ENCODE measurements at regions not wholly inside any gene's neighbourhood (a gene's known extent, or its start where the extent isn't known, plus 50 kb on each side); places are given as distances from the start of the nearest gene placed in this dataset.
A peak's percentile ranks its signal among the peaks of the same experiment; 100 is the strongest.
"Not testable (repeated sequence)": the region's sequence is repeated elsewhere in the genome, so short reads cannot be mapped to it uniquely, and the experiment has no call there.

DNA sequence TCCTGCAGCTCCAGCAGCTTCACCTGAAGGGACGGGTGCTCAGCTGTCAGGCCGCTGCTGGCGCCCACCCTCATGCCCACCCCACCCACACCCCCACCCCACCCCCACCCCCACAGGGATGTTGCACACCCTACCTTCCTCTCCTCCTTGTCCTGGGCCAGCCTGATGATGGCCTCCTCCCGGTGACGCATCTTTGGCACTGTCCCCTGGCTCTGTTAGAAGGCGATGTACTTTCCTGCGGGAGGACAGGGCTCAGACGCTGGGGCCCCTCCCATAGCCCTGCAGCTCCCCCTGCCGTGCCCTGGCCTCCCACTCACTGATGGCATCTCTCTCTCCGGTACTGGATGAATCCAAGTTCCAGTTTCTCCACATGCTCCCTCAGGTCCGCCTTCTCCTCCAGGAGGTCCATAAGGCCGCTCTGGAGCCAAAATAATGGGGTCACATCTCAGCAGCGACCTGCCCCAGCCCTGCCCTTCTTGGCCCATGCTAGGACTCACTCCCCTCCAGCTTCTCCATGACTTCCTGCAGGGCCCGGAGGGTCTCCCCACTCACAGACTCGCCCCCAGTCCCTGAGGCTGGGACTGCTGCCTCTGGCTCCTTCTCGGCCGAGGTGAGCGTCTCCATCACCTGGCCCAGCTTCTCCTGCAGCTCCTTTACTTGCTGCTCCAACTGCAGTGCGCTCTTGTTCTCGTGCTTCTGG, 55.2 kb downstream of the GOLGA8B start:
- DNase-seq, result not testable (repeated sequence)

DNA sequence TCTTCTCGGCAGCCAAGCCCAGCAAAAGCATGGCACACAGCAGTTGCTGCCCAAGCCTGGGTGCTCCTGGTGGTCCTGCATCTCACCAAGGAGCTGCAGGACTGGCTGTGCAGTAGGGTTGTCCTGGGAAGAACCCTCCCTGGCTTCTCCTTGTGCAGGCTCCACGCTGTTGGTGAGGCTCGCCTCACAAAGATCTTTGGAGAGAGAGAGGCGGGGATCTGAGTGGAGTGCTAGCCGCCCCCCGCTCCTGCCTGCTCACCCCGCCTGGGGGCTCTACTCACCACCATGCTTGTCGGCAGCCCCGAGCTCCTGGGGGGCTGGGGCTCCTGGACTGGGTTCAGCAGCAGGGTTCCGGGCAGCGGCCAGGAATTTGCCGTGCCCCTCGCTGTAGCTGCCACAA, 55.8 kb downstream of the GOLGA8B start:
- DNase-seq, result not testable (repeated sequence)

DNA sequence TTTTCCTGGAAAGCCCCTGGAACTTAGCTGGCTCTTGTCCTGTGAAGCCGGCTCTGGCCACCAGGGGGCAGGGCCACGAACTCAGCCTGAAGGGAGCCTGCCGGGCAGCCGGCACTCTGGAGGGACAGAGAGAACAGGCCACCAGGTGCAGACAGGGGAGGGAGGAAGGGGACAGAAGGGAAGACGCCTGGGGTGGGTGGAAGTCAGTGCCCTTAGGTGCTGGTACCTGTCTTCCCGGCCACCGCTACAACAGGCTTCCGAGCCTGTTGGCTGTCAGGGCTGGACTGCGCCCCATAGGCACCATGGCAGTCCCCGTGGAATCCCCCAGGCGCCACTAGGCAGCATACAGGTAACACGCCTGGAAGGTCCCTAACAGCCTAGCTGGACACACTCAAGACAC, 59.6 kb downstream of the GOLGA8B start:
- DNase-seq, result not testable (repeated sequence)

DNA sequence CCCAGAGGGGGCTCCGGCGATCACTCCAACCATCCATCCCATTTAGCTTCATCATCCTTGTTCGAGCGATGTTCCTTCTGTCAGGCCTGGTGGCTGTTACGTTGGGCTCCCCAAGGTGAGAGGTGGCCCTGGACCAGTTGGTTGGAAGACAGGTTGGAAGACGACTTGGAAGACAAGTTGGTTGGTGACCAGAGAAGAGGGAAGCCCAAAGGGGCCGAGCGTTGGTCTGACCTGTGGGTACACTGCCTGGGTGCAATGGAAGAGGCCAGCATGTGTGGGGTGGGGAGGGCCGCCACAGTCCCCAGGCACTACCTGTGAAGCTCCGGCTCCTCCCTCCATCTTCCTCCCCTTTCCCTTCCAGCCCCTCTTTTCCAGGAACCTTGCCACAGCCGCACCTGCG, 60.9 kb downstream of the GOLGA8B start:
- not testable (repeated sequence) for DNase-seq

DNA sequence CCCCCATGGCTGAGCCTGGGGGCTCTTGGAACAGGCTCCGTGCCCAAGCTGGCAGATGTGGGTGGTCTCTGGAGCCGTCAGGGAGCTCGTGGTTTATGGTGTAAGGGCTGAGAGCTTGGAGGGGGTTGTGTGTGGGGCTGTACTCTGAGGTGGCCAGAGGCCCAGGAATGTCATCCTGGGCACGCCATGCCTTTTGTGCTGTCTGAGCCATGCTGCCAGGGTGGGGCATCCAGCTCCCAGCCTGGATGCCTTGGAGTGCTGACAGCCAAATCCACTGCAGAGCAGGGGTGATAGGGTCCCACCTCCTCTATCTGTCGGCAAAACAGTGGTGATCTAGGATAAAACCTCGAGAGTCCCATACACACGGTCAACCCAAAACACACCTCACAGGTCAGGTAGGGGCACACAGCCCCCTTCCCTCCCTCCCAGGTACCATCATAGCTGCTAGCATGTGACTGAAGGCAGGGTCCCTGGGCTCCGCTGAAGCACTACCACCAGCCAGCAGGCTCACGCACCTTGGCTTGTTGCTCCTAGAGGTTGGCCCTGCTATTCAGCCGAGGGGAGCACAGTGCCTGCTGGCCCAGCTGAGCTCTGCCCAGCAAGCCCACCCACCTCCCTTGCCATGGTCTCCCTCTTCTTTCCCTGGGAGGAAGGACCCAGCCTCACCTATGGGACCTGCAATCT, 61.5 kb downstream of the GOLGA8B start:
- not testable (repeated sequence) for DNase-seq

DNA sequence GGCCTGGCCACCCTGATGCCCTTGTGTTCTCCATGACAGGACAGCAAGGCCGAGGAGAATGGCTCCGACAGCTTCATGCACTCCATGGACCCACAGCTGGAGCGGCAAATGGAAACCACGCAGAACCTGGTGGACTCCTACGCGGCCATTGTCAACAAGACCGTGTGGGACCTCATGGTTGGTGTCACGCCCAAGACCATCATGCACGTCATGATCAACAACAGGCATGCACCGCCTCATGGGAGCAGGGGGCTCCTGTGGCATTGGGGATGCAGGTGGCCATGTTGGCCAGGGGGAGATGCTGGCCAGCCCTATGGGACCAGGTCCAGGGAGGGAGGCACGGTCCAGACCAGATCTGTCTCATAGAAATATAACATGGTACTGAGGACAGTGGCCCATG, 62.9 kb downstream of the GOLGA8B start:
- no peak for DNase-seq

DNA sequence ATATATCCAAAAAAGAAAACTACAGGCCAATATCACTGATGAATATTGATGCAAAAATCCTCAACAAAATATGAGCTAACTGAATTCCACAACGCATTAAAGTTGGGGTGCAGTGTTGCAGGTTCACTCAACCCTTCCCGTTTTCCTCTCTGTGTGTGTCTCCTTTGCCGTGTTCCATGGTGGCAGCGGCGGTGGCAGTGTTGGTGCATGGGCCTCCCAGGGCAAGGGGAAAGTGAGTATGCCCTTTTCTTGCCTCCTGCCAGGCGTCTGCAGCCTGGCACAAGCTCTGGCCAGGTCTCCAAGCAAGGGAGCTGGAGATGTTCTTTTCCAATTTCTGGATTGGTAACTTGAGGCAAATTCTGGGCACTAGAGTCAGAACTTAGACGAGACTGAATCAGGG, 63.4 kb downstream of the GOLGA8B start:
- DNase-seq, result not testable (repeated sequence)

DNA sequence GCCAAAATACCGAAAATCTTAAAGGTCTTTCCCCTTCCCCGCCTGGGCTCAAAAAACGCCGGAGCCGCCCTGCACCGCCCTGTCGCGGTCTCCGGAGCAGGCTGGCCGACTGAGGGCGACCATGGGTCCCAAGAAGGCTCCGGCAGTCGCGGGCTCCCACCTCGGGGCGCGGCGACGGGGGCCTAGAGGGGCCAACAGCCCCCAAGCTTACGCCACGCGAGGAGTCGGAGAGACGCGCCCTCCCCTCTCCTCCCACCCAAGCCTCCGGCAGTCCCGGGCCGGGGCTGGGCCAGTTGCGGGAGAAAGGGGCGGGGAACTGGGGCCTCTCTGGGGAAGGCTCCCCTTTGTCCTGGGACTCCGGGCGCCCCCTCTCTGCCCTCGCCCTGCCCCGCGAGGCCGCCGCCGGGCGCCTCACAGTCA, 69.2 kb downstream of the GOLGA8B start:
- peak; percentile 7 for DNase-seq

DNA sequence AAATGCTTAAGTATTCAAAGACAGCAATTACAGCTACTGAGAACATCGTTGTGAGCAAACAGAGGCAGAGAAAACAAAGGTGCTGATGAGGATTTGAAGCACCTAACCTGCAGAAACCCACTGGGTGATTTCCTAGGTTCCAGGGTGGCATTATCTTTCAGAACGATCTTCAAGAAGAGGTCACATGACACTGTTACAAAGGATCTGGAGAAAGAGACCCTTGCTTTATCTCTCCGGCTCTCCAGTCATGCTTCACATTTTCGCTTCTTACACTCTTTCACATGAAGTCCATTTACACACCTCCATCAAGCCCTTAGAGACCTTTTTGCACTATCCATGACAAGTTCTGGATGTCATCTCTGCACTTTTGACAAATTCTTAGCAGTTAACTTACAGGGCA, 70.8 kb downstream of the GOLGA8B start:
- DNase-seq, result no peak

DNA sequence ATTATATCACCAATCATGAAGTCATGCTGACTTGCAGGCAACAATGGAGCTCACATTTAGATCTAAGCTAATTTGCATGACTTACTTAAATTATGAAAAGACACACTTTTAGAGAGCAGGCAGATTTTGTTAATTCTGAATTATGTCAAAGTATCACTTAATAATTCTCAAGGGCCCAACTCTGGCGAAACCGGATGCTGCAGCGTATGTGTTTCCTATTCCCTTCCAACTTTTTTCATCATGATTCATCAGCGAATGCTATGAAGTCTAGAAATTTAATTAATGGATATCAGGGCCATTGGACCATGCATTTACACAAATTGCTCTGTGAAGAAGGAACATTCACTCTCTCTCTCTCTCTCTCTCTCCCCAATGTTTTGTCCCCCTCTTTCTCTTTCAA, 63.5 kb upstream of the GOLGA8A start:
- no peak for DNase-seq

DNA sequence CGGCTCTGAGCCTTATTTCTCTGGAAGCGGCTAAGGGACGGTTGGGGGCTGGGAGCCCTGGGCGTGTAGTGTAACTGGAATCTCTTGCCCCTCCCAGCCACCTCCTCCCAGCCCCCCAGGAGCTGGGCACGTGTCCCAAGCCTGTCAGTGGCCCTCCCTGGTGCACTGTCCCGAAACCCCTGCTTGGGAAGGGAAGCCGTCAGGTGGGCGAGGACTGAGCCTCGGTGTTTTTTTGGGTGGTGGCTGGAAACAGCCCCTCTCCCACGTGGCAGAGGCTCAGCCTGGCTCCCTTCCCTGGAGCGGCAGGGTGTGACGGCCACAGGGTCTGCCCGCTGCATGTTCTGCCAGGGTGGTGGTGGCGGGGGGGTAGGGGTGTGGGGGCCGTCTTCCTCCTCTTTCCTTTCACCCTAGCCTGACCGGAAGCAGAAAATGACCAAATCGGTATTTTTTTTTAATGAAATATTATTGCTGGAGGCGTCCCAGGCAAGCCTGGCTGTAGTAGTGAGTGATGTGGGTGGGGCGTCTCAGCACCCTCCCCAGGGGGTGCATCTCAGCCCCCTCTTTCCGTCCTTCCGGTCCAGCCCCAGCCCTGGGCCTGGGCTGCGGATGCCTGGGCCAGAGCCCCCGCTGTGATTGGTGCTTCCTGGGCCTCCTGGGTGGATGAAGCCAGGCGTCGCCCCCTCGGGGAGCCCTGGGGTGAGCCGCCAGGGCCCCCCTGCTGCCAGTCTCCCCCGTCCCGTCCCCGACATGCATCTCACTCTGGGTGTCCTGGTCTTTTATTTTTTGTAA, 58.8 kb upstream of the GOLGA8A start:
- DNase-seq, result no peak

DNA sequence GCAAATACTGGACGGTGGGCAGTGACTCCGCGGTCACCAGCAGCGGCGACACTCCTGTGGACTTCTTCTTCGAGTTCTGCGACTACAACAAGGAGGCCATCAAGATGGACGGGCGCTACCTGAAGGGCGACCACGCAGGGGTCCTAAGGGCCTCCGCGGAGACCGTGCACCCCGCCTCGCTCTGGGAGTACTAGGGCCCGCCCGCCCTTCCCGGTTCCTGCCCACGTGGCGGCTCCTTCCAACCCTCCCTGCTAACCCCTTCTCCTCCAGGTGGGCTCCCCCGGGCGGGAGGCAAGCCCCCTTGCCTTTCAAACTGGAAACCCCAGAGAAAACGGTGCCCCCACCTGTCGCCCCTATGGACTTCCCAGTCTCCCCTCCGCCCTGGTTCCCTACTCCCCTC, 58.1 kb upstream of the GOLGA8A start:
- not testable (repeated sequence) for DNase-seq

DNA sequence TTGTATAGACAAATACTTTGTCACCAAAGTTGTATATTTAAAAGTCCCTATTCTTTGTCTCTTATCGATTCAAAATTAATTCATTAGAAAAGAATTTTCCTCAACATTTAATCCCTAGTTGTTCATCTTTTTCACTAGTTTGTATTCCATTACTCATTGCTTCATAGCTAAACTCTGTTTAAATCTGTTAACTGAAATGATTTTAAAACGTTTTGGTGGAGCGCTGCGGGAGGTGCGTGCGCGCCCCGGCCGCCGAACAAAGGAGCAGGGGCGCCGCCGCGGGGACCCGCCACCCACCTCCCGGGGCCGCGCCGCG, 56.4 kb upstream of the GOLGA8A start:
- no peak for DNase-seq

DNA sequence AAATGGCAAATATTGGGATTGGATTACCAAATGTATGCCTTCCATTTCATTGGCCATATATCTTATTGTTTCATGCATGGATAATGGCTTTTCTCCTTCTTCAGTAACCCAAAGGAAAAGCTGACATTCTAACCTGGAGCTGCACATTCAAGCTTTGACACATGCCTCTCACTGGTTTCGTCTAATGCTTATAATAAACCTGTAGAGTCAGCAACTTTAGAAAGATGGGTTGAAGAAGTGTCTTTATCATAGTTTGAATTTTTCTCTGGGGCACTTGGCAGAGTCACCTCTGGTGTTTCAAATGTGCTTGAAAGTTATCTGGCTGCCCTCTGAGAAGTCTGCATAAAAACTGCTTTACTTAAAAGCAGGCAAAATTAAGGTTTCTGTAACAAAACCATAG, 55.4 kb upstream of the GOLGA8A start:
- DNase-seq, result no peak

DNA sequence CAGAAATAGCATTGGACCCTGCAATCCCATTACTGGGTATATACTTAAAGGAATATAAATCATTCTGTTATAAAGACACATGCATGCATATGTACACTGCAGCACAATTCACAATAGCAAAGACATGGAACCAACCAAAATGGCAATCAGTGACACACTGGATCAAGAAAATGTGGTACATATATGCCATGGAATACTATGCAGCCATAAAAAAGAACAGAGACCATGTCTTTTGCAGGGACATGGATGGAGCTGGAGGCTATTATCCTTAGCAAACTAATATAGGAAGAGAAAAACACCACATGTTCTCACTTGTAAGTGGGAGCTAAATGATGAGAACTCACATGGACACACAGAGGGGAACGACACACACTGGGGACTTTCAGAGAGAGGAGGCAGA, 53.9 kb upstream of the GOLGA8A start:
- not testable (repeated sequence) for DNase-seq

DNA sequence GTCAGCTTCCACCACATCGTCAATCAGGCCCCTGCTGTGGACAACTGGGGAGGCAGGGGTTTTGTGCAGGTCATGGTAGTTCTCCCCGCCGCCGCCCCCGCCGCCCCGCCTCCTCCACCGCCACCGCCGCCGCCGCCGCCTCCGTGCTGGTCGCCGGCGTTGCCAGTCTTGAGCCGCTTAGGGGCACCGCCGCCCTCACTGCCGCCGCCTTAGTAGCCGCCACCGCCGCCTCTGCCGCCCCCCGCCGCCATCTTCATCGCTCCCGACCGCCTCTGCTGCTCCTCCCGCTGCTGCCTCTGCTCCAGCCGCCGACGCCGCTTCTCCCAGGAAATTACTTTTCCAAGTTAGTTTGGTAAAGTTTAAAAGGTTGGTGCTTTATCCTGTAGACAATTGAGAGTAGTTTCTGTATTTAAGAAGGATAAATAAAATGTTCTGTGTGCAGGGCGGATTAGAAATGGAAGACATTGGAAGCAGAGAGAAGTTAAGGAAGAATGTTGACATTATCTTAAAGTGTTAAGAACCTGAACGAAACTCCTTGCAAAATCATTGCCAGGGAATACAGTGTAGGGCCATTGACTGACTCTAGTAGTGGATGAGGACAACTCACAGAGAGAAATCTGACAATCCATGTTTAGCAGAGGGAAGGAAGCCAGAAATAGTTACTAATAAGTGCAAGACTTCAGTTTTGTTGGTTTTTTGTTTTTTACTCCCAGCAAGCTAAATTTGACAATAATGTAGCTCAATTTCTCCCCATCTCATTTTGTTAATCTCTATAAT, 53.0 kb upstream of the GOLGA8A start:
- no peak for DNase-seq

DNA sequence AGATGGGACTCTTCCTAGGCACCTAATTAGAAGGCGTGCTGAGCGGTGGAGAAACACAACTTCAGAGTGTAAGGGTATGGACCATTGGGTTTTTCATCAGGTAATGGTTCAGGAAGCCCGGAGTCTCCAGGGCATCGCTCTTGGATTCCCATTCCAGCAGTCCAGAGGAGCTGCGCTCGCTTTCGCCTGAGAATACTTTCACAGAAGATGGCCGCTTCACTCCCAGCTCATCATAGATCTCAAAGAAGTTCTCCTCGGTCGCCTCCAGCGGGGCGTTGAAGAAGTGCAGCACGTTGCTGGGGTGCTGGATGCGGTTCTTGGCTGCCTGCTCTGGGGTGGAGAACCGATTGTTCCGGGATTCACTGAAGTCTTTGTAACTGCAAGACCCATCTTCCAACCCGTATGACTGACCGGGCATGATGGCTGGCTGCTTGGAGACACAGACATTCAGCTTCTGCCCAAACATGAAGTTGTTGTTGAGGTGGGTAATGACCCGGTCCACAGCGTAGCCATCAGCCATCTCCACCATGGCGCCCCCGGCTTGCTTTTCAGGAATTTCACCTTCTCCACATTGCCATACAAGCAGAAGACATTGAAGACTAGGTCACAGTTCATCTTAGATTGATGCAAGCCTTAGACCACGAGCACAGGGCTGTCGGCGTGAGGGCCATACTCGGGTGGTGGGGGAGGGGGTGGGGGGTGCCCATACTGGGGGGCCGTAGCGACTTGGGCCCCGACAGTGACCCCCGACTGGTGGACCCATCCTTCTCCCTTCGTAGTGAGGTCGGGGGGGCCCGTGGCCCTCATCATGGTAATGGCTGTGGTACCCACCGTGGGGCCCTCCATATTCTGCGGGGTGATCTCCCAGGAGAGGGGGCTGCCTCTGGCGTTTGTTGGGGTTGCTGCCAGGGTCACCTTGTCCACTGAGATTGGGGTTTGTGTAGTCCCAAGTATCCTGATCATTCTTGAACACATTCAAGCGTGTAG, 51.7 kb upstream of the GOLGA8A start:
- not testable (repeated sequence) for DNase-seq

Data from CD4-positive, alpha-beta T cell treated with Interleukin-17A for 1 hour (primary cell).